ENCODE measurements at regions not wholly inside any gene's neighbourhood (a gene's known extent, or its start where the extent isn't known, plus 50 kb on each side); places are given as distances from the start of the nearest gene placed in this dataset.

GRCh38 chr11:110979696-110980095 is 265.8 kb upstream of the POU2AF2 start:
- TF ChIP-seq POLR2A (IDR thresholded peaks at IDR 0.05) (no peak), CTCF (IDR thresholded peaks at IDR 0.05 in 4 of 5, conservative IDR thresholded peaks at IDR 0.05 in 1 of 5) (no peak)
